Keratinocyte (primary cell): ENCODE measurements at regions not wholly inside any gene's neighbourhood (a gene's known extent, or its start where the extent isn't known, plus 50 kb on each side); places are given as distances from the start of the nearest gene placed in this dataset.

ENCODE experiments used
- EZH2 ChIP-seq: IDR thresholded peaks from one replicate; pipeline ENCODE4 v1.6.1; 2012; ENCODE audit warnings: inconsistent platforms, mild to moderate bottlenecking, low read length, moderate library complexity
- TF ChIP-seq, protein P1 (sequence below), 3 experiments: IDR thresholded peaks in 1 of 3; conservative IDR thresholded peaks in 1 of 3; optimal IDR thresholded peaks in 1 of 3; 2 replicates in 2 of 3; 3 replicates in 1 of 3; pipeline versions ENCODE3 to v1.5.1; 2011; ENCODE audit warnings: low read length in 3 of 3, mild to moderate bottlenecking in 3 of 3, moderate library complexity in 2 of 3, control low read depth in 1 of 3, inconsistent platforms in 1 of 3; ENCODE audit not compliant: insufficient read depth in 2 of 3; ENCODE audit errors: extremely low read depth in 1 of 3

- TF ChIP-seq, protein P1, sequence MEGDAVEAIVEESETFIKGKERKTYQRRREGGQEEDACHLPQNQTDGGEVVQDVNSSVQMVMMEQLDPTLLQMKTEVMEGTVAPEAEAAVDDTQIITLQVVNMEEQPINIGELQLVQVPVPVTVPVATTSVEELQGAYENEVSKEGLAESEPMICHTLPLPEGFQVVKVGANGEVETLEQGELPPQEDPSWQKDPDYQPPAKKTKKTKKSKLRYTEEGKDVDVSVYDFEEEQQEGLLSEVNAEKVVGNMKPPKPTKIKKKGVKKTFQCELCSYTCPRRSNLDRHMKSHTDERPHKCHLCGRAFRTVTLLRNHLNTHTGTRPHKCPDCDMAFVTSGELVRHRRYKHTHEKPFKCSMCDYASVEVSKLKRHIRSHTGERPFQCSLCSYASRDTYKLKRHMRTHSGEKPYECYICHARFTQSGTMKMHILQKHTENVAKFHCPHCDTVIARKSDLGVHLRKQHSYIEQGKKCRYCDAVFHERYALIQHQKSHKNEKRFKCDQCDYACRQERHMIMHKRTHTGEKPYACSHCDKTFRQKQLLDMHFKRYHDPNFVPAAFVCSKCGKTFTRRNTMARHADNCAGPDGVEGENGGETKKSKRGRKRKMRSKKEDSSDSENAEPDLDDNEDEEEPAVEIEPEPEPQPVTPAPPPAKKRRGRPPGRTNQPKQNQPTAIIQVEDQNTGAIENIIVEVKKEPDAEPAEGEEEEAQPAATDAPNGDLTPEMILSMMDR (optimal IDR thresholded peaks at IDR 0.05 in 1 of 3, IDR thresholded peaks at IDR 0.05 in 1 of 3, conservative IDR thresholded peaks at IDR 0.05 in 1 of 3; ENCODE audit: extremely low read depth in 1 of 3, insufficient read depth in 2 of 3, low read length in 3 of 3) = no peak
- no peak for TF ChIP-seq EZH2
These were observed 217.0 kb downstream of the GAS1 start for GRCh38 chr9:86730163-86730928.
